OCI-LY7 (cell line): ENCODE measurements at regions not wholly inside any gene's neighbourhood (a gene's known extent, or its start where the extent isn't known, plus 50 kb on each side); places are given as distances from the start of the nearest gene placed in this dataset.

Source experiments
- BruUV-seq: library from RNA; stranded (reverse); fragments of 400-500 nt; replicated peaks from 2 replicates; lab custom pipeline; 2021; lab: Mats Ljungman, UMichigan
- CTCF ChIA-PET: fragments of 300-600 bp; sonication (Branson Sonifier 250); formaldehyde crosslinking; loops from one replicate; lab custom pipeline; 2022; ENCODE audit warnings: antibody characterized with exemption; ENCODE audit not compliant: unreplicated experiment; lab: Charles Lee
- POLR2A ChIA-PET: fragments of 300-600 bp; sonication (Branson Sonifier 250); formaldehyde crosslinking; loops from one replicate; lab custom pipeline; 2022; ENCODE audit warnings: antibody characterized with exemption; lab: Charles Lee
- DNase-seq: peaks from one replicate; pipeline ENCODE4 v3.0.0-alpha.2; 2015; ENCODE audit warnings: low spot score
- H2AFZ ChIP-seq: fragments of 200-600 bp; sonication (generic), shearing (Covaris generic); 2 replicates; pipeline ENCODE4 v1.6.1; 2014; ENCODE audit warnings: mild to moderate bottlenecking, antibody characterized with exemption, low read length, moderate library complexity
- H3K27ac ChIP-seq: fragments of 200-600 bp; sonication (generic); 2 replicates; pipeline ENCODE4 v1.5.1; 2014; ENCODE audit warnings: mixed run types, low read depth, mild to moderate bottlenecking, moderate library complexity, low read length, inconsistent platforms; ENCODE audit not compliant: poor library complexity, severe bottlenecking
- H3K36me3 ChIP-seq: fragments of 200-600 bp; sonication (generic); 2 replicates; pipeline ENCODE4 v1.6.1; 2014; ENCODE audit warnings: mild to moderate bottlenecking, antibody characterized with exemption, low read length, moderate library complexity, mixed read lengths; ENCODE audit not compliant: insufficient read depth
- H3K4me1 ChIP-seq: fragments of 200-600 bp; sonication (generic); 2 replicates; pipeline ENCODE4 v1.5.1; 2014; ENCODE audit warnings: mild to moderate bottlenecking, low read length; ENCODE audit not compliant: insufficient read depth, poor library complexity, severe bottlenecking
- H3K4me2 ChIP-seq: fragments of 200-600 bp; sonication (generic); 2 replicates; pipeline ENCODE4 v1.6.1; 2014; ENCODE audit warnings: mild to moderate bottlenecking, low read length
- H3K4me3 ChIP-seq: fragments of 200-600 bp; sonication (generic); 2 replicates; pipeline ENCODE4 v1.5.1; 2014; ENCODE audit warnings: mild to moderate bottlenecking, low read depth, low read length; ENCODE audit not compliant: poor library complexity, severe bottlenecking
- H3K79me2 ChIP-seq: fragments of 200-600 bp; sonication (generic); 2 replicates; pipeline ENCODE4 v1.6.1; 2016; ENCODE audit warnings: low read depth, mild to moderate bottlenecking, low read length, moderate library complexity, mixed read lengths; ENCODE audit not compliant: insufficient read depth
- H3K9me2 ChIP-seq: fragments of 200-600 bp; sonication (generic); 2 replicates; pipeline ENCODE4 v1.6.1; 2016; ENCODE audit warnings: mild to moderate bottlenecking, low read length, mixed read lengths; ENCODE audit not compliant: insufficient read depth
- H3K9me3 ChIP-seq: fragments of 200-600 bp; sonication (generic); 2 replicates; pipeline ENCODE4 v1.6.1; 2014; ENCODE audit warnings: mild to moderate bottlenecking, mixed run types, low read length, mixed read lengths
- H4K20me1 ChIP-seq: fragments of 200-600 bp; sonication (generic); 2 replicates; pipeline ENCODE4 v1.6.1; 2014; ENCODE audit warnings: mild to moderate bottlenecking, antibody characterized with exemption, low read length, moderate library complexity, mixed read lengths; ENCODE audit not compliant: insufficient read depth
- EZH2phosphoT487 ChIP-seq: fragments of 200-600 bp; sonication (generic); IDR thresholded peaks from 2 replicates; pipeline ENCODE4 v1.6.1; 2018; ENCODE audit warnings: low read depth, borderline replicate concordance, mild to moderate bottlenecking, mixed run types, antibody characterized with exemption, low read length, moderate library complexity, mixed read lengths
- intact Hi-C: fragments of 100-400 bp; cut with micrococcal nuclease; formaldehyde crosslinking; loops from one replicate; pipeline ENCODE4 v1.10.0; 2022; ENCODE audit not compliant: unreplicated experiment
- TF ChIP-seq, protein P1 (sequence below): fragments of 200-600 bp; sonication (generic); conservative IDR thresholded peaks from 2 replicates; pipeline ENCODE4 v1.5.1; 2014; ENCODE audit warnings: mild to moderate bottlenecking, antibody characterized with exemption, low read length, moderate library complexity, mixed read lengths

DNA sequence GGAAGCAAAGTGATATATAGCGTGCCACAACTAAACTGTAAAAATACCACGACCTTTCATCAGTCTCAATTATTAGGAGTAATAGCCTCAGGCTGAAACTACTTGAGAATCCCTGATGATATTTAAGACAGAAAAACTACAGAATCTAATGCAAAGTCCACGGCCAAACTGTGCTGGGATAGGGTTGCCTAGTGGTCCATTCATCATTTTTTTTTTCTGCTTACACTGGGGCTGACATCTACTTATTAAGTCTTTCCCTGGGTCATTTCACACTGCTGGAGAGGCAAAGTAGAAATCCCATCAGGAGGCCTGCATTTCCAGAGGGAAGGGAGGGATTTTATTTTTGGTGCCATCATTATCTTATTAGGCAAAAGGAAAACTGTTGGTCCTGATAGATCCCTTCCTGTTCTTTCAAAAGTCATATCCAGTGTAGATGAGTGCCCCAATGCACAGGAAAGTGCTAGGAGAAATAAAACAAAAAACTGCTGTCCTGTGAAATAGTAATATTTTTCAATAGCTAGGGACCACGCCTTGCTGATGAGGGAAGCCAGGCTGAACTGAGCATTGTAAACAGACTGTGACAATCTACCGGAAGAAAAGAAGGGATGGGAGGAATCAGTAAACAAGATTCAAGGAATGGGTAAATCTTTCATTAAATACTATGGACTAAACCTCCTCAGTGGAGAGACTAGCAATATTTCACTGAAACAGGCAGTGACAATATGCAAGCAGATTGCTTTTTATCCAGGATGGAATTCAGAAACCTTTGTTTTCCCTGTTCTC, 644.3 kb downstream of the IRS1 start:
- Histone ChIP-seq H3K27ac (no peak overlapping the region), H3K4me2 (no peak overlapping the region), H3K4me3 (no peak overlapping the region), H3K9me2 (no peaks in the 10 kb centered on the region), H3K9me3 (no peaks in the 10 kb centered on the region), H3K4me1 (no peaks in the 10 kb centered on the region), H3K36me3 (no peaks in the 10 kb centered on the region), H2AFZ (no peak overlapping the region), H3K79me2 (no peaks in the 10 kb centered on the region), H4K20me1 (no peaks in the 10 kb centered on the region)
- no peak for DNase-seq
- intact Hi-C loops: no loop called here
- CTCF ChIA-PET: no interaction called here
- TF ChIP-seq EZH2phosphoT487: no peak
- TF ChIP-seq, protein P1, sequence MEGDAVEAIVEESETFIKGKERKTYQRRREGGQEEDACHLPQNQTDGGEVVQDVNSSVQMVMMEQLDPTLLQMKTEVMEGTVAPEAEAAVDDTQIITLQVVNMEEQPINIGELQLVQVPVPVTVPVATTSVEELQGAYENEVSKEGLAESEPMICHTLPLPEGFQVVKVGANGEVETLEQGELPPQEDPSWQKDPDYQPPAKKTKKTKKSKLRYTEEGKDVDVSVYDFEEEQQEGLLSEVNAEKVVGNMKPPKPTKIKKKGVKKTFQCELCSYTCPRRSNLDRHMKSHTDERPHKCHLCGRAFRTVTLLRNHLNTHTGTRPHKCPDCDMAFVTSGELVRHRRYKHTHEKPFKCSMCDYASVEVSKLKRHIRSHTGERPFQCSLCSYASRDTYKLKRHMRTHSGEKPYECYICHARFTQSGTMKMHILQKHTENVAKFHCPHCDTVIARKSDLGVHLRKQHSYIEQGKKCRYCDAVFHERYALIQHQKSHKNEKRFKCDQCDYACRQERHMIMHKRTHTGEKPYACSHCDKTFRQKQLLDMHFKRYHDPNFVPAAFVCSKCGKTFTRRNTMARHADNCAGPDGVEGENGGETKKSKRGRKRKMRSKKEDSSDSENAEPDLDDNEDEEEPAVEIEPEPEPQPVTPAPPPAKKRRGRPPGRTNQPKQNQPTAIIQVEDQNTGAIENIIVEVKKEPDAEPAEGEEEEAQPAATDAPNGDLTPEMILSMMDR: no peak
- BruUV-seq: no TSS peak
- POLR2A ChIA-PET: no interaction called here

DNA sequence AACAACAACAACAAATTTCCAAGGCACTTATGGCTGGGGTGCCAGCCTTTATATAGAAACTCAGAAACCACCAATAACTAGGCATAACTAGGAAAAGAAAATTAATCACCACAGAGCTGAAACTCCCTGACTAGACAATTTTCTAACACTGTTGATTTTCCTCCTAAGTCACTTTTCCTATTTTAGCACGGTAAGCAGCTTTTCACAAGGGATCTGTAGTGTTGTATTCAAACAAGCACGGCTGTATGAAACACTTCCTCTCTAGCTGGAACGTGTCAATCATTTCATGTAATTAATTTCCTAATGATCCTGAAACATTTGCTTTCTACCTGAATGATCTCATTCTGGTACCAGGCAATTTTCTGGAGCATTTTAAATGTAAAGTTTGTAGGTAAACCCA, 645.0 kb downstream of the IRS1 start:
- intact Hi-C loops: no loop called here

DNA sequence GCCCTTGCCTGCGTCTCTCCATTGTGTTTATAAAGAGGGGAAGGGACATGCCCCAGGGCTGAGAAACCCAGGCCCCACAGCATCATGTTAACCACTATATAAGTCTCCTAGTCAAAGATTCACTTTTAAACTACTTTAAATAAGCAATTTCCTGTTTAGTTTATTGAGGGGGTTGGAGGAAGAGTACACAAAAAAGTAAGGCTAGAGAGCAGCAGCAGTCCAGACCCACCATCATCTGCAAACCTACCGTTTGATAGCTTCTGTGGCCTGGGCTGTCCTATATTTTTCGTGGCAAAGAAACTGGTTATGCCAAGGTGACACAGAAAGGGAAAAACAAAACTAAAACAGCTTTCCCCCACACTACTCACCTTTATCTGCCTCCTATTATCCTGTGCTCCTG, 646.1 kb downstream of the IRS1 start:
- H3K4me1 ChIP-seq: no peaks in the 10 kb centered on the region
- H4K20me1 ChIP-seq: no peaks in the 10 kb centered on the region
- H3K4me2 ChIP-seq: no peak overlapping the region
- no TSS peak for BruUV-seq
- H3K4me3 ChIP-seq: no peak overlapping the region
- no peak for DNase-seq
- ChIA-PET POLR2A (interaction anchor here (0.7 kb wide), 1 partner anchor 324 kb away, joined by 3 read pairs; no protein-coding TSS in a partner anchor), CTCF (no interaction called here)
- no peaks in the 10 kb centered on the region for H3K9me2 ChIP-seq
- TF ChIP-seq EZH2phosphoT487: no peak
- TF ChIP-seq, protein P1: no peak
- H3K79me2 ChIP-seq: no peaks in the 10 kb centered on the region
- H2AFZ ChIP-seq: no peak overlapping the region
- H3K36me3 ChIP-seq: no peaks in the 10 kb centered on the region
- intact Hi-C loops: no loop called here
- H3K27ac ChIP-seq: no peak overlapping the region
- H3K9me3 ChIP-seq: no peaks in the 10 kb centered on the region

More for the DNA sequence above, 645.0 kb downstream of the IRS1 start:
- ChIA-PET POLR2A (no interaction called here), CTCF (no interaction called here)
- H3K79me2 ChIP-seq: no peaks in the 10 kb centered on the region
- no peaks in the 10 kb centered on the region for H3K36me3 ChIP-seq
- H3K27ac ChIP-seq: no peak overlapping the region
- no peak for DNase-seq
- no peaks in the 10 kb centered on the region for H3K9me3 ChIP-seq
- TF ChIP-seq EZH2phosphoT487: no peak
- TF ChIP-seq, protein P1: no peak
- BruUV-seq: no TSS peak
- no peak overlapping the region for H3K4me3 ChIP-seq
- H4K20me1 ChIP-seq: no peaks in the 10 kb centered on the region
- H3K9me2 ChIP-seq: no peaks in the 10 kb centered on the region
- no peak overlapping the region for H3K4me2 ChIP-seq
- H2AFZ ChIP-seq: no peak overlapping the region
- no peaks in the 10 kb centered on the region for H3K4me1 ChIP-seq
